ENCODE measurements at regions not wholly inside any gene's neighbourhood (a gene's known extent, or its start where the extent isn't known, plus 50 kb on each side); places are given as distances from the start of the nearest gene placed in this dataset.
A peak's percentile ranks its signal among the peaks of the same experiment; 100 is the strongest.

GRCh38 chr20:57983082-57983481 lies 245.4 kb downstream of the ANKRD60 start:
- Histone ChIP-seq H2BK120ac (ENCODE audit: insufficient read depth, low read length, poor library complexity) (no peak overlapping the region), H3K14ac (ENCODE audit: low read length) (no peak overlapping the region), H3K4ac (ENCODE audit: low read depth, low read length) (no peak overlapping the region), H3K23ac (ENCODE audit: low read length) (no peak overlapping the region), H2BK5ac (ENCODE audit: low read depth, low read length, poor library complexity) (no peak overlapping the region), H3K9me3 (ENCODE audit: insufficient read depth, low read depth, low read length) (peaks cover 3% of the 10 kb centered on the region), H3K36me3 (ENCODE audit: control insufficient read depth in 1 of 2, insufficient read depth in 2 of 2, low read length in 2 of 2) (no peaks in the 10 kb centered on the region), H4K8ac (ENCODE audit: low read depth, low read length) (no peak overlapping the region), H2AK5ac (ENCODE audit: low read length) (no peak overlapping the region), H3K18ac (ENCODE audit: low read length) (no peak overlapping the region), H4K12ac (ENCODE audit: low read depth, low read length) (no peak overlapping the region), H3K4me2 (ENCODE audit: low read length) (no peak overlapping the region), H3K79me2 (ENCODE audit: control insufficient read depth, insufficient read depth, low read length, poor library complexity) (no peaks in the 10 kb centered on the region), H2BK12ac (ENCODE audit: low read length) (no peak overlapping the region), H3K9ac (ENCODE audit: low read length) (no peak overlapping the region), H2AFZ (ENCODE audit: insufficient read depth, low read length, poor library complexity) (no peak overlapping the region), H3K27ac (ENCODE audit: low read depth, low read length) (no peak overlapping the region), H4K91ac (ENCODE audit: low read depth, low read length) (no peak overlapping the region), H3K4me1 (ENCODE audit: control insufficient read depth in 1 of 2, insufficient read depth in 2 of 2, low read length in 2 of 2) (peaks cover 2 to 4% of the 10 kb centered on the region in 2 experiments), H3K27me3 (ENCODE audit: insufficient read depth, low read length) (no peaks in the 10 kb centered on the region), H3K4me3 (ENCODE audit: low read depth, low read length) (no peak overlapping the region), H3K79me1 (ENCODE audit: low read length) (no peaks in the 10 kb centered on the region)
- no peak for DNase-seq
- WGBS (ENCODE audit: extremely low coverage, insufficient coverage, insufficient read length) = no CpG with 5 or more reads among the region's 9 CpGs

DNA sequence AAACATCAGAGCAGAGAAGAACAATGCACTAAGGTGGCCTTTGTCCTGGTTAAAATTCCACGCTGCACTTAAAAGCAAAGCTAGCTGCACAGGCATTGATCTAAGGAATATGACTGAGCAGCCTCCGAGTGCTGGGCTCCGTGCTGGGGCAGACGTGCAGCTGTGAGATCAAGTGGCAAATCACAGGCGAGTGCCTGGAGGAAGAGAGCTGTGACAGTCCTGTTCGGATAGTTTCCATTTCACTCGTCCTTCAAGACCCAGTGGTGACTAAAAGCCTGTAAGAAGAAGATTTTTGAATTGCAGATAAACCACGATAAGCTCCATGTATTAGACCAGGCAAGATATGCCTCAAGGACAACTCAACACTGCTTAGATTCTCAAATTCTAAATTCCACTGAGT lies 247.9 kb downstream of the ANKRD60 start:
- Histone ChIP-seq H2AFZ (ENCODE audit: insufficient read depth, low read length, poor library complexity) (no peak overlapping the region), H3K4me3 (ENCODE audit: low read depth, low read length) (no peak overlapping the region), H3K4me1 (ENCODE audit: control insufficient read depth in 1 of 2, insufficient read depth in 2 of 2, low read length in 2 of 2) (peaks cover 2 to 4% of the 10 kb centered on the region in 2 experiments), H3K27ac (ENCODE audit: low read depth, low read length) (no peak overlapping the region), H3K4me2 (ENCODE audit: low read length) (no peak overlapping the region), H3K27me3 (ENCODE audit: insufficient read depth, low read length) (no peaks in the 10 kb centered on the region), H3K9me3 (ENCODE audit: insufficient read depth, low read depth, low read length) (peaks cover 7% of the 10 kb centered on the region), H3K79me2 (ENCODE audit: control insufficient read depth, insufficient read depth, low read length, poor library complexity) (no peaks in the 10 kb centered on the region), H3K4ac (ENCODE audit: low read depth, low read length) (no peak overlapping the region), H3K18ac (ENCODE audit: low read length) (no peak overlapping the region), H2BK12ac (ENCODE audit: low read length) (no peak overlapping the region), H3K79me1 (ENCODE audit: low read length) (no peaks in the 10 kb centered on the region), H3K23ac (ENCODE audit: low read length) (no peak overlapping the region), H3K36me3 (ENCODE audit: control insufficient read depth in 1 of 2, insufficient read depth in 2 of 2, low read length in 2 of 2) (no peaks in the 10 kb centered on the region), H4K8ac (ENCODE audit: low read depth, low read length) (no peak overlapping the region), H2BK5ac (ENCODE audit: low read depth, low read length, poor library complexity) (no peak overlapping the region), H2BK120ac (ENCODE audit: insufficient read depth, low read length, poor library complexity) (no peak overlapping the region), H4K91ac (ENCODE audit: low read depth, low read length) (no peak overlapping the region), H3K9ac (ENCODE audit: low read length) (no peak overlapping the region), H4K12ac (ENCODE audit: low read depth, low read length) (no peak overlapping the region), H3K14ac (ENCODE audit: low read length) (no peak overlapping the region), H2AK5ac (ENCODE audit: low read length) (no peak overlapping the region)
- DNase-seq = peak; percentile 91
- WGBS (ENCODE audit: extremely low coverage, insufficient coverage, insufficient read length) = no CpG with 5 or more reads among the region's 8 CpGs

DNA sequence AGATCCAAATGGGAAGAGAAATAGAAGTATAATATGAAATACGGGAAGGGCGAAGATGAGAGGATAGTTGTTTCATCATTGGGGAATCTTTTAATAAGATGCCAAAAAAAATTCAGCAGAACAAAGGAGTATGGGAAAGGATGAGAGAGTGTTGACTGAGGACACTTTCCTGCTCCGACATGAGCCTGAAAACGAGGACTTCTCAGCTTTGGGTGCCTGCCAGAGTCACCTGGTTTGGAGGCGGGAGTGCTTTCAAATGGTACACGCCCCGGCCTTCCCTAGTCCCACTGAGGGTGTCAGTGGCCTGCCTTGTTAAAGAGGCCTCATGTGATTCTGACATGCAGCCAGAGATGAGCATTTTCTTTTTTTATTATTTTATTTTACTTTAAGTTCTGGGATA lies 250.9 kb downstream of the ANKRD60 start:
- Histone ChIP-seq H3K18ac (ENCODE audit: low read length) (no peak overlapping the region), H3K36me3 (ENCODE audit: control insufficient read depth in 1 of 2, insufficient read depth in 2 of 2, low read length in 2 of 2) (no peaks in the 10 kb centered on the region), H3K79me1 (ENCODE audit: low read length) (no peaks in the 10 kb centered on the region), H2BK5ac (ENCODE audit: low read depth, low read length, poor library complexity) (no peak overlapping the region), H3K9me3 (ENCODE audit: insufficient read depth, low read depth, low read length) (peaks cover 6% of the 10 kb centered on the region), H3K14ac (ENCODE audit: low read length) (no peak overlapping the region), H4K91ac (ENCODE audit: low read depth, low read length) (no peak overlapping the region), H3K4ac (ENCODE audit: low read depth, low read length) (no peak overlapping the region), H2BK120ac (ENCODE audit: insufficient read depth, low read length, poor library complexity) (no peak overlapping the region), H3K4me2 (ENCODE audit: low read length) (no peak overlapping the region), H3K23ac (ENCODE audit: low read length) (no peak overlapping the region), H3K27ac (ENCODE audit: low read depth, low read length) (no peak overlapping the region), H3K4me3 (ENCODE audit: low read depth, low read length) (no peak overlapping the region), H3K4me1 (ENCODE audit: control insufficient read depth in 1 of 2, insufficient read depth in 2 of 2, low read length in 2 of 2) (peaks cover 2 to 4% of the 10 kb centered on the region in 2 experiments), H2AK5ac (ENCODE audit: low read length) (no peak overlapping the region), H3K27me3 (ENCODE audit: insufficient read depth, low read length) (no peaks in the 10 kb centered on the region), H2BK12ac (ENCODE audit: low read length) (no peak overlapping the region), H3K79me2 (ENCODE audit: control insufficient read depth, insufficient read depth, low read length, poor library complexity) (no peaks in the 10 kb centered on the region), H4K12ac (ENCODE audit: low read depth, low read length) (no peak overlapping the region), H3K9ac (ENCODE audit: low read length) (no peak overlapping the region), H4K8ac (ENCODE audit: low read depth, low read length) (no peak overlapping the region), H2AFZ (ENCODE audit: insufficient read depth, low read length, poor library complexity) (no peak overlapping the region)
- WGBS (ENCODE audit: extremely low coverage, insufficient coverage, insufficient read length) = 100% methylated on average over 2 of the region's 7 CpGs
- DNase-seq = no peak

DNA sequence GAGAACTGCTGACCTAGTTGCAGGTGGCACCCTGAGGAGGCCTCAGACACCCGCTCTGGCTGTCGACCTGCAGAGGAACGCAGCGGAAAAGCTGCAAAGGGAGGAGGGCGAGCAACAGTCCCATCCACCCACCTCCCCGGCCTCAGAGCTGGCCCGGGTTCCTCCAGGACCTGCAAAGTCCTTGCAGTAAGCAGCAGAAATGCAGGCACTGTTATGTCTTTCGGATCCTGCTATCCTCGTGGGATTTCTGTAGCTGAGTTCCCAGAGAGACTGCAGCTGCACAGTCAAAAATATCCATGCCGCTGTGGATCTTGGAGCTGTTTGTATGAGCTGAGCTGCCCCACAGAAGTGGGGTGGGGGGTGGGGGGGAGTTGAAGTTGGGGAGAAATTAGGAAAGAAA lies 251.3 kb downstream of the ANKRD60 start:
- Histone ChIP-seq H2AFZ (ENCODE audit: insufficient read depth, low read length, poor library complexity) (no peak overlapping the region), H3K4me2 (ENCODE audit: low read length) (no peak overlapping the region), H4K91ac (ENCODE audit: low read depth, low read length) (no peak overlapping the region), H3K4me1 (ENCODE audit: control insufficient read depth in 1 of 2, insufficient read depth in 2 of 2, low read length in 2 of 2) (peaks cover 2 to 4% of the 10 kb centered on the region in 2 experiments), H3K27me3 (ENCODE audit: insufficient read depth, low read length) (no peaks in the 10 kb centered on the region), H2AK5ac (ENCODE audit: low read length) (no peak overlapping the region), H2BK12ac (ENCODE audit: low read length) (no peak overlapping the region), H2BK120ac (ENCODE audit: insufficient read depth, low read length, poor library complexity) (no peak overlapping the region), H3K4ac (ENCODE audit: low read depth, low read length) (no peak overlapping the region), H3K4me3 (ENCODE audit: low read depth, low read length) (no peak overlapping the region), H3K79me2 (ENCODE audit: control insufficient read depth, insufficient read depth, low read length, poor library complexity) (no peaks in the 10 kb centered on the region), H3K36me3 (ENCODE audit: control insufficient read depth in 1 of 2, insufficient read depth in 2 of 2, low read length in 2 of 2) (no peaks in the 10 kb centered on the region), H3K23ac (ENCODE audit: low read length) (no peak overlapping the region), H3K9me3 (ENCODE audit: insufficient read depth, low read depth, low read length) (peaks cover 9% of the 10 kb centered on the region), H3K18ac (ENCODE audit: low read length) (no peak overlapping the region), H3K79me1 (ENCODE audit: low read length) (no peaks in the 10 kb centered on the region), H3K27ac (ENCODE audit: low read depth, low read length) (no peak overlapping the region), H3K9ac (ENCODE audit: low read length) (no peak overlapping the region), H4K8ac (ENCODE audit: low read depth, low read length) (no peak overlapping the region), H4K12ac (ENCODE audit: low read depth, low read length) (no peak overlapping the region), H3K14ac (ENCODE audit: low read length) (no peak overlapping the region), H2BK5ac (ENCODE audit: low read depth, low read length, poor library complexity) (no peak overlapping the region)
- no peak for DNase-seq
- no CpG with 5 or more reads among the region's 10 CpGs for WGBS (ENCODE audit: extremely low coverage, insufficient coverage, insufficient read length)
